ENCODE measurements at regions not wholly inside any gene's neighbourhood (a gene's known extent, or its start where the extent isn't known, plus 50 kb on each side); places are given as distances from the start of the nearest gene placed in this dataset.

- TF ChIP-seq POLR2AphosphoS5 (IDR thresholded peaks at IDR 0.05) = no peak
- no peak for TF ChIP-seq CTCF (IDR thresholded peaks at IDR 0.05)
- TF ChIP-seq POLR2A (IDR thresholded peaks at IDR 0.05) = no peak
- no peak for TF ChIP-seq EP300 (IDR thresholded peaks at IDR 0.05)
Measured at GRCh38 chr18:71727909-71728308, 816.2 kb downstream of the CBLN2 start.

Data from suprapubic skin (tissue), 4 donors.